HG03139 (cell line): ENCODE measurements at regions not wholly inside any gene's neighbourhood (a gene's known extent, or its start where the extent isn't known, plus 50 kb on each side); places are given as distances from the start of the nearest gene placed in this dataset.

Experiments
- ATAC-seq: cut with Tn5 transposase; IDR thresholded peaks from one replicate; pipeline ENCODE4 v1.9.1; 2021; ENCODE audit not compliant: unreplicated experiment

- ATAC-seq: no peak
These were observed 868.6 kb downstream of the LRFN5 start for GRCh38 chr14:42475289-42475688.

DNA sequence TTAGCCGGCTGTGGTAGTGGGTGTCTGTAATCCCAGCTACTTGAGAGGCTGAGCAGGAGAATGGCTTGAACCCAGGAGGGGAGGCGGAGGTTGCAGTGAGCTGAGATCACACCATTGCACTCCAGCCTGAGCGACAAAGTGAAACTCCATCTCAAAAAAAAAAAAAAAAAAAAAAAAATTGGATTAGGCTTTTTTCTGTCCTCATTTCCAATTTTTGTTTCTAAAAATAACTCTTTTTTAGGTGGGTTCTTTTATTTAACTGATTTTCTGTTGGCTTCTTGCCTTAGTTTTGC lies 863.7 kb downstream of the LRFN5 start:
- no peak for ATAC-seq

GRCh38 chr14:42469637-42470426 lies 863.2 kb downstream of the LRFN5 start:
- ATAC-seq: no peak

DNA sequence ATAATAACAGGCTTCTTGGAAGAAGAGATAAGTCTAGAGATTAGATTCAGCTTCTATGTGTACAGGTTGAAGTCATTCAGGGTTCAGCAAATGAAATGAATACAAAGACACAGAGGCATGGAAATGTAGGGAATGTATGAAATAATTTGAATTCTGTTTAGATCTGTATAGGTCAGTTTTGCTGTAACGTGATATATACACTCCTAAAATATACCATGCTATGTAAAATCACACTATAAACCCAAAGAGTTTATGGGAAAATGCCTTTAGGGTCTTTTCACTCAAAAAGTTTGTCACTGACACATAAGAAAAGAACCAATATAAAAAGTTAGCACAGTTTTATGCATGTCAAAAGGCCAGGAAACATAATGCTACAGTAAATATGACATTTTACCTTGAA lies 854.0 kb downstream of the LRFN5 start:
- no peak for ATAC-seq

DNA sequence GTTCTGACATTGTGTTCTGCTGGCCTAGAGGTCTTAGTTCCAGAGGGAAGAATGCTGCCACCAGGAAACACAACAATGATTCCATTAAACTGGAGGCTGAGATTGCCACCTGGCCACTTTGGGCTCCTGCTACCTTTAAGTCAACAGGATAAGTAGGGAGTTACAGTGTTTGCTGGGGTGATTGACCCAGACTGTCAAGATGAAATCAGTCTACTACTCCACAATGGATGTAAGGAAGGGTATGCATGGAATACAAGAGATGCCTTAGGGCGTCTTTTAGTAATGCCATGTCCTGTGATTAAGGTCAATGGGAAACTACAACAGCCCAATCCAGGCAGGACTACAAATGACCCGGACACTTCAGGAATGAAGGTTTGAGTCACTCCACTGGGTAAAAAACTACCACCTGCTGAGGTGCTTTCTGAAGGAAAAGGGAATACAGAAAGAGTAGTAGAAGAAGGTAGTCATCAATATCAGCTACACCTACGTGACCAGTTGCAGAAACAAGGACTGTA lies 852.6 kb downstream of the LRFN5 start:
- ATAC-seq: no peak

GRCh38 chr14:42441615-42442014 lies 834.9 kb downstream of the LRFN5 start:
- ATAC-seq: no peak

DNA sequence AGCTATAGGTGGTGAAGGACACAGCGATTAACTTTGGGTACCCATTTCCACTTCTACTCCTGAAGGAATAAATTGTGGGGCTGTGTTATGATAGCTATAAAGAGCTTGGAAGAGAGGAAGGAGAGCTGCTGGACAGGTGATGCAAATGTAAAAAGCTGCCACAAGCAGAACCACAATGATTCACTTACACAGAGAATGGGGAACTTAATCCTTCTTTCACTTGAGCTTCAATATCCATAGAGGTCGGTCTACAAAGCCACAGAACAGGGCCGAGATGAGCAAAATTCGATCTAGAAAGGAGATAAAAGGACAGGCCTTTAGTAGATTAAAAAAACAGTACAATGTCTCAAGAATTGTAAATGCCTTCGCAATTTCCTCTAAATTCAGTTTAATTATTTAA lies 831.1 kb downstream of the LRFN5 start:
- ATAC-seq: no peak

DNA sequence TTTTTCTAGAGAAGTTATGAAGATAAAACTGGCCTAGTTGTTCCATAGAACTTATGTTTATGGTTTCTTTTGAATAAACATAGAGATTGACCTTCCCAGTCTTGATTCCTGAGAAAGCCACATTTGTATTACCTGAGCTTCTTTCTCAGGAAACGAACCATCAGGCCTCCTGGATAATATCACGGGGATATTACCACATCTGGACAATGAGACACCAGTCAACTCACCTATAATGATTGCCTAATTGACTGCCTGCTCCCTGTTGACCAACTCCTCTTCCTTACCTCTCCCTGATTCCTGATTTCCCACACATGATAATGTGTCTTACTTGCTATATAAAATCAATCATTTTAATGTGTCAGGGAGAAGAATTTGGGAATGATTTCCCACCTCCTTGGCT lies 822.7 kb downstream of the LRFN5 start:
- ATAC-seq: no peak

- no peak for ATAC-seq
These were observed 822.3 kb downstream of the LRFN5 start for GRCh38 chr14:42428996-42429395.

DNA sequence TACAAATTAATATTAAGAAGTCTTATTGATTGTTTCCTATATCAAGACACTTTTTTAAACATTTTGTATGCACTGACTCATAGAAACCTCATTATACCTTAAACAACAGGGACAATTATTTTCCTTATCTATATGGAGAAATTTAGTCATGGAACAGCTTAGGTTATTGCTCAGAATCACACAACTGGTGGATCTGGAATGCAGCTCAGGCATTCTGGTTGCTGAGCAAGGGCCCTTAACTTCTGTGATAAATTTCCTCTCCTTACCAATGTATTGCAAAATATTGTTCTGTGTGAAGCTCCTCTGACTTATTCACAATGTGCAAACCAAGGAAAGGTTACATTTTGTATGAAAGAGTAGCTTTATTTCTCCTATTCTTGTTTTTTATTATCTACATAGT lies 817.8 kb downstream of the LRFN5 start:
- ATAC-seq: no peak

DNA sequence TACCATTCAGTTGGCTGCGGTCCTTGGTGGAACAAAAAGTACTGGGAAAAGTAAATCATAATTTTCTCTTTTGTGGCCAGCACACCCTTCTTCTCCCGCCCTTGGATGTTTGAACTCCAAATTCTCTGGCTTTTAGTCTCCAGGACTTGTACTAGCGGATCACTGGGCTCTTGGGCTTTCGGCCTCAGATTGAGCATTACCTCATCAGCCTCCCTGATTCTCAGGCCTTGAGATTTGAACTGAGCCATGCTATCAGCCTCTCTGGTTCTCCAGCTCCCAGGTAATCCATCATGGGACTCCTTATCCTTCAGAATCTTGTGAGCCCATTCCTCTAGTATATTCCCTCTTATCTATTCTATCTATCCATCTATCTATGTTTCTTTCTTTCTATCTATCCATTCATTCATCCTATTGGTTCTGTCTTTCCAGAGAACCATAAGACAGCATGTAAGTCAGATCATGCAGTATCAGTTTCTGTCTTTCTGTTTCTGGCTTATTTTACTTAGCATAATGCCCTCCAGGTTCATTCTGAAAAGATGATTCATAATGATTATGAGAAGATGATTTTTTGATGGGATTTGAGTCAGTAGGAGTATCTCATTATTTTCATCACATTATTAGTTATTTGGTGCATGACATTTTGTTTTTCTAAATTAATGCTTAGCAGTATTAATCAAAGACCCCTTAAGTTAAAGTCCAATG lies 814.9 kb downstream of the LRFN5 start:
- ATAC-seq: no peak

DNA sequence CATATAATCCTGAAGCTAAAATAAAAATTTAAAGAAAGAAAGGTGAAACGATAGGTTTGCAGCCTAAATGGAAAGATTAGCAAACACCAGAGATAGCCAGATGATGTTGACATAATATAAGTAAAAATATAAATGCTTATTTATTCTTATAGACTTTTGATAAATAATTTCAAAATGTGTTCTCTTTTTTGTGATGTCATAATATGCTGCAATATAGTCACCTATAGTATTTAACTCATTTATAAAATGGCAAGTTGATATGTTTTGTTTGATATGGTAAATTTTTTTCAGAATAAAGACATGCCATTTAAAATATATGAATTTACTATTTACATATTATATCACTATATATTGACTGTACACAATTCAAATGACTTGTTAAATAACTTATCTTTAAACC lies 813.4 kb downstream of the LRFN5 start:
- ATAC-seq: no peak

DNA sequence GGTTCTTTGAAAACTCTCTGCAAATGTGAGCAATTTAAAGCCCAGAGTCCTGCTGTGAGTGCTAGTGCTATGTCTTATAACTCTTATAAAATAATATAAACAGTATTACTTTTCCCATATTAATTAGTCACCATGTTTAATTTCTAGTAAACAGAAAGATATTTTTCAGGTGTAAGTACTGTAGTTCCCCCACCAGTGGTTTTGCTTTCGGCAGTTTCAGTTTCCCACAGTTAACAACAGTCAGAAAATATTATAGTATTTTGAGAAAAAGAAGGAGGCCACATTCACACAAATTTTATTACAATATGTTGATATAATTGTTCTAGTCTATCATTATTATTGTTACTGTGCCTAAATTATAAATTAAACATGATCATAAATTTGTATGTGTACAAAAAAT lies 800.5 kb downstream of the LRFN5 start:
- ATAC-seq: no peak

GRCh38 chr14:42391146-42391834 lies 784.6 kb downstream of the LRFN5 start:
- ATAC-seq: no peak

DNA sequence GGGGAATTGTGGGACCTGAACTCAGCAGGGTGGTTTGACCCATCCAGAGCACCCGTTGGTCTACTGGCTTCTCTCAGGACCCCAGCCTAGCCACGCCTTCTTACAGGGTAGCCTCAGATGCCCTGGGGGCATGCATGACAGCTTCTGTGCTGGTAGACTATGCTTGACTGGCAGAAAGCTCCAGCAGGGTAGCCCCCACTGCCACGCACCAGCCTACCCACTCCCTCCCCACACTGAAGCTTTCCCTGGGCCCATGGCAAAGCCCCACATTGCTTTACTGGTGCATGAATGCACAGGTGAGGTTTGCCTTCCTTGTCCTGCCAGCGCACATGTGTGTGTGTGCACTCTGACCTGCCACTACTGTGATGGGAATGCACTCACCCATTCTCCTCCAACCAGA lies 772.2 kb downstream of the LRFN5 start:
- no peak for ATAC-seq

GRCh38 chr14:42378274-42378673 lies 771.6 kb downstream of the LRFN5 start:
- no peak for ATAC-seq

DNA sequence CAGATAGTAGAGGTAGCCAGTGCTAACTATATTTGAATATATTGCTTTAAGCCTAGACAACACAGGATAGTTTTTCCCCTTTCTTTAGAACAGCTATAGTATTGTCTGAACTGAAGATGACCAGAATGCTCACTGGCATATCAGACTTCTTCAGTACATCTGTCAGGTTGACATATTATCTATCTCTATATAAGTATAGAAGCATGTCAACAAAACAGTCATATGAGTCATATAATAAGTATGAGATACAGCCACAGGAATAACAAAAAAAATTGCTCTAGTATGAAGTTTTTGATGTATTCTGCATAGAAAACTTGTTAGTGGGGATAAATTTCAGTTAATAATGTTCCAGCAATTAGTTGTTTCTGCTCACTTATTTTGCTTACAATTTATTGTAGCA lies 767.7 kb downstream of the LRFN5 start:
- ATAC-seq: no peak

DNA sequence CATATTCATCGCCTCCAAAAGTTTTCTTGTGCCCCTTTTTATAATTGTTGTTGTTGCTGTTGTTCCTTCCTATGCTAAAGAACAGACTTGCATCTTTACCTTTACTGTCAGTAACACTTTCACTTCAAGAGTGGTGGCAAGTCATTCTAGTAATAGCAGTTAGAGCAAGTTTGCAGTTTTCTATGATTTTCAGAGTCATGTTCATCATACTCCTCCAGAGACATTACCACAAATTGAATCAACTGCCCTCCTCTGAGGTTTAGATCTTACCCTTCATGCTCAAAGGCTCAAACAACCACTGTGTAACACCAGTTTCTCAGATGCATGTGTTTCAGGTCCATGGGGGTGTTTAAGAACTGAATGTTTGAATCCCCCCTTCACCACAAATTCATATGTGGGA lies 763.4 kb downstream of the LRFN5 start:
- ATAC-seq: no peak

DNA sequence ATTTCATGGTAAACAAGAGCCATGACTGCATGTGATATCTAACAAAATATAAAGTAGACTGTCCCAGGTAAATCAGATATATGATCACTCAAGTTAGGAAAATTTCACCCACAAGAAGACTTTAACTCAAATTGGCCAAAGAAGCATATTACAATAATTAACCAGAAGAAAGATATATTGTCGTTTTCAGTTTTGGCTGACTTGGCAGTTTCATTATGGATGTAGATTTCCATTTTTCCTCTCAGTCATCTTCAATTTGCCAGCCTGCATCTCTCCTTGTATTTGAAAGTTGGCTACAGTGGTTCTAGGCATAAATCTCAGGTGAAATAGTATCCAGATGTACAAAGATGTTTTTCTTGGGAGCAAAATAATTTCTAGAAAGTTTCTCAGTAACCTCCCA lies 761.6 kb downstream of the LRFN5 start:
- ATAC-seq: no peak

DNA sequence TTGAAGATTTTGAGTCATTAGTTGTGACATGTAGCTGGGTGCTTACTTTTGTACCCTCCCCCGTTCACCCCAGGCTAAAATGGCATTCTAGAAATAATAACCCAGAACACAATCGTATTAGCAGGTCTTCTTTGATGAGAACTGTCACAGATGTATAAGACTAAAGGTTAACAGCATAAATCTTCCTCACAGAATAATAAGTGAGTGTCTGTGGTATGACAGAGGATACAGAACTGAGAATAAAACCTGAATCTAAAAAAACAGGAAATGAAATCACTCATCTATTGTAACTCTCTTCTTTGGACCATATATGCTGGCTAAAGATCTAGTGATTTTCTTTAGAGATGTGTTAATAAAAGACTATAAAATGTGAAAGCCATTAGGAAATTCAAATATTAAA lies 746.6 kb downstream of the LRFN5 start:
- peak; percentile 83 for ATAC-seq

DNA sequence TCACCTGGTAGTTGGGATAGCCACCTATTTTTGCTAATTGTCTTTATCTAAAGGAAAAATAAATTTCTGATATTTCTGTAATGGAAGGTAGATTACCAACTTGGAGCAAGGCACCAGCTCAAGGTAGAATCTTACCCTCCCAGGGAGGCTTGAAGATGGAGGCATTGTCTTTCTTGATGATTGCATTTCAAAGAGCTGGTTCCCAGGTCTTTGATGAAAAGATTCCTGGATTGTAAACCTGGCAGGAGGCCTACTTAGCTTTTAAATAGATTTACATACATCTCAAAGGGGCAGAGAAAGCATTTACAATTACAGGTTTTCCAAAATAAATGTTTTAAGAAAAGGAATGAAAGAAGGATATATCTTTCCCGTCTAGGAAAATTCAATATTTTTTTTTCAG lies 729.2 kb downstream of the LRFN5 start:
- no peak for ATAC-seq

DNA sequence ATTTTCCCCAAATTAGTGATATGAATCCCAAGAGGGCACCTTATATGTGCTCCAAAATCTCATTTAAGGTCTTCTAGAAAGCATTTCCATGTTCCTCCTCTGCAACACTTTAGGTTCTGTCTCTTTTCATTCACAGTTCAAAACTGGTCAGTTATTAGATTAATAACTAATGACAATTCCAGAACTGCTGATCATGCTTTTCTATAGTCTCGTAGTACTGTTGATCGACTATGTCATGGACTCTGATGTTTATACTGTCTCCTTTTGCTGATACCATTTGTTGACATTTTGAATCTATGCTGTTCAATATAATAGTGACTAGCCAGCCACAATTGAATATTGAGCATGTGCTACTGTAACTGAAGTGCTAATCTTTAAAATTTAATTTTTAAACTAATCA lies 728.3 kb downstream of the LRFN5 start:
- ATAC-seq: no peak
